Lower leg skin (tissue), 3 donors: ENCODE measurements at regions not wholly inside any gene's neighbourhood (a gene's known extent, or its start where the extent isn't known, plus 50 kb on each side); places are given as distances from the start of the nearest gene placed in this dataset.

ENCODE experiments used
- CTCF ChIP-seq, 3 donors: fragments of 450-650 bp; IDR thresholded peaks; one replicate each; pipeline ENCODE4 v1.5.1; 2016; ENCODE audit warnings: antibody characterized with exemption in 3 of 3, mild to moderate bottlenecking in 3 of 3, moderate library complexity in 2 of 3
- POLR2A ChIP-seq, 2 donors: fragments of 450-650 bp; IDR thresholded peaks; one replicate each; pipeline ENCODE4 v1.6.1; 2016 to 2017; ENCODE audit warnings: antibody characterized with exemption in 2 of 2, mild to moderate bottlenecking in 1 of 2, moderate library complexity in 1 of 2

- TF ChIP-seq CTCF (IDR thresholded peaks at IDR 0.05): no peak
- TF ChIP-seq POLR2A (IDR thresholded peaks at IDR 0.05): no peak
Measured at GRCh38 chr13:88866195-88866594, 1195.0 kb downstream of the SLITRK5 start.
